ENCODE measurements at regions not wholly inside any gene's neighbourhood (a gene's known extent, or its start where the extent isn't known, plus 50 kb on each side); places are given as distances from the start of the nearest gene placed in this dataset.
"Not testable (repeated sequence)": the region's sequence is repeated elsewhere in the genome, so short reads cannot be mapped to it uniquely, and the experiment has no call there.

DNA sequence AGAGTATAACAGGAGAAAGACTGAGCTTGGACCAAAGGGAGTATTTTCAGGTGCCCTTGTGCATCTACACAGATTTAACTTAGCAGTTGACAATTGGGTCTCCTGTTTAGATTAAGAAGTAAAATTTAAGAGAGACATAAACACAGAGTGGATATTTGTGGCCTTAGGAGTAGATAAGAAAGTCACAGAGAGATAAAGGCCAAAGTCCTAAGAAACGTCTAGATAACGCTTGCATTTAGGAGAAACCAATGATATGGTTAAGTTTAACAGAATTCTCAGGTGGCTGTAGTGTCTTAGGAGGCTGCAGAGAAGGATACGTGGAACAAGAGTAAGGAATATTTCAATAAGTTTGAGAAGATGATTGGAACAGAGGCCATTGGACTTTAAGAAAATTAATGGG lies 155.0 kb upstream of the DAB2 start:
- DNase-seq = no peak

DNA sequence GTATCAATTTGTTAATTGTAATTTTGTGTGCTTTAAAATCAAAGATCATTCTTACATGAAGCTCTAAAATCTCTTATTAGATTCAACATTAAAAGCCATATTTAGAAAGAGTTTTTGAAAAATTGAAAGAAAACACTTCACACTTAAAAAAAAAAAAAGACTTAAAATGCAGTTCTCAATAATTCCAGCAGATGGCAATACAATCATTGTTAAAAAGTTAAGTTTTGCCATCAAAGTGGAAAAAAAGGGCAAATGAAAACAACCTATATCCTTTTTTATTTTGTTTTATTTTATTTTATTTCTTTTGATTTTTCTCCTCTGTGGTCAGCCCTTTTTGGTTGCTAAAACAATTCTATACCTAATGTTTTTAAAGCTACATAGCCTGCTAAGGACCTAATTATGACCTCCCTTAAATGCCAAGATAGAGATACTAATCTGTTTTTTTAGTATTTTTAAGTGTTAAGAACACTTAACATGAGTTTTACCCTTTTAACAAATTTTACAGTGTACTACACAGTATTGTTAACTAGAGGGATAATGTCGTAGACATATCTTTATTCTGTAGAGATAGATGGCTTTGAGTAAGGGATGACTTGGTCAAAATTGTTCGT lies 154.2 kb upstream of the DAB2 start:
- no peak for DNase-seq

DNA sequence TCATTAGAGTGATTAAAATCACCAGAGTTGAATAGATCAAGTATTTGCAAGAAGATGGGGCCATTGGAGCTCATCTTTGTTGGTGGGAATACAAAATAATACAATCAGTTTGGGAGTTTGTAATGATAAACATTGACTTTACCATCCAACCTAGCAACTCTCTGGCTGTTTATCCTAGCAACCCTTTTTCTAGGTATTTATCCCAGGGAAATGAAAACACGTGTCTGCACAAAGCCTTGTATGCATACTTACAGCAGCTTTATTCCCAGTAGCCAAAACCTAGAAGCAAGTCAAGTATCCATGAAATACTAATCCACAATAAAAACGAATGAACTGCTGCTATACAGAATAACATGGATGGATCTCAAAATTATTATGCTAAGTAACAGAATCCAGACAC lies 152.7 kb upstream of the DAB2 start:
- no peak for DNase-seq

DNA sequence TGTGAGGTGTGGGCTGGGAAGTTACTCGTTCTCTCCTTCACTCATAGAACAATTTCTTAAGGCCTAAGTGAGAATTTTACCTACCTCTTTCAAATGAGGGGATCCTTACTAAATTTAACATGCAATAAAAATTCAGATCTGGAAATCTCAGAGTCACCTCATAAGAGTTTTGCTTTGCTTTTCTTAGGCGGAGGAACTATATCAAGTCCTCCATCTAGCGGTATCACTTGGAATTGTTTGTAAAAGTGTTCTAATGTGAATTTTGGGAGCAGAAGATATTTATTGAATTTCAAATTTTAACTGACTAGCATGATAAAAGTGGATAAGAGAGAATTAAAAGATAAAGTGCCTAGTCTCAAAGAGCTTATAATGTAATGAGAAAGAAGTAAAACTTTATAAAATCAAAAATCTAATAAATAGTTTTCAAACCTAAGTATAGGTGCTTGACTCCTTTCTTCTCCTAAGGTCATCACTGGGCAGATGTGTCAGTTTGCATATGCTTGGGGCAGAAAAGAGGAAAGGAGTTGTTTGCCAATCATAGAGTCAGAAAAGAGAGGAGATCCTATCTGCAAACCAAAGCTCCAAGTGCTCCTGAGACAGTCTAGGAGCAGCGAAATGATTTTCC lies 145.7 kb upstream of the DAB2 start:
- no peak for DNase-seq

DNA sequence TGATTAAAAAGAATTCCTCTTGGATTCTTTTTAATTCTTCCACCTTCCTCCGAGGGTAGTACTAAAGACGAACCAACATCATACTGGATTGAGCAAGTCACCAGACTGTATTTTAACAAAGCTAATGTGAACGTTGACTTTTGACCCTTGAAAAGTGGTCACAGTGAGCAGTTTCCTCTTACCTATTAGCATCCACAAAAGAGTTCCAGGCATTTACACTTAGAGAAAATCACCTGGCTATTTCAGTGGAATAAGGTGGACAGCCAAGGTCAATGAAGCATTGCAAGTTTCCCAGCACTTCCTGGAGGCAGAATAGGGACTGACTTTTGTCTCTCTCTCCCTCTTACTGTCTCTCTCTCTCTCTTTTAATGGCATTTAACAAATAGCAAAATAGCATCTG lies 145.1 kb upstream of the DAB2 start:
- DNase-seq = no peak

DNA sequence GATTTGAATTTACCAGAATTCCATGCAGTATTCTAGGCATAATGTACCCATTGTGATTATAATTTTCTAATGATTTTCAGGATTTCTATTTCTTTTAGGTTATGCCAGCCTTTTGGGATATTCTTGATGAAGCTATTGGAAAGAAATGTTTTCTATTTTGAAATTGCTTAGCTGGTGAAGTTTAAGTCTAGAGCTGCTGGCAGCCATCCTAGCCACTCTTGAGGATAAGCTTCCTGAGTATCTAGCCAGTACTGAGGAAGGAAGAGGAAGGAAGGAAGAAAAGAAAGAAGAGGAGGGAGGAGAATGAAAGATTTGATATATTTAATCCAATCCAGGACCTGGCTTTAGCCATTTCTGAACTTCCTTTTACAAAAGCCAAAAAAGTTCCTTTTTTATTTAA lies 142.1 kb upstream of the DAB2 start:
- DNase-seq = no peak

DNA sequence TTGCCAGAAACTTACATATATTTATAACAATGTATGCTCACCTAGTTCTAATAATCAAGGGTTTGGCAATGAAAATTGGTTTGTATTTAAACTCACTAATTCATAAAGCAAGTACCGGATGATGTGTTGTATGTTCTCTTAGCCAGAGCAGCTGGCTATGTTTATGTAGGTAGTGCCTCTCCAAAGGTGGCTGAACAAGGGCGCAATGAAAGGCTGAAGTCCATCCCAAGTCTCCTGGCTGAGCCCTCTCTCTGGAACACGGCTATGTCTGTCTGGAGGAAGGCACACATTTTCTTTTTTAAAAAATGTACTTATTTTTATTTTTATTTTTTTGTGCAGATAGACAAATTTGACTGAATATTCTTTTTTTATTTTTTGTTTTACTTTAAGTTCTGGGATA lies 141.2 kb upstream of the DAB2 start:
- no peak for DNase-seq

DNA sequence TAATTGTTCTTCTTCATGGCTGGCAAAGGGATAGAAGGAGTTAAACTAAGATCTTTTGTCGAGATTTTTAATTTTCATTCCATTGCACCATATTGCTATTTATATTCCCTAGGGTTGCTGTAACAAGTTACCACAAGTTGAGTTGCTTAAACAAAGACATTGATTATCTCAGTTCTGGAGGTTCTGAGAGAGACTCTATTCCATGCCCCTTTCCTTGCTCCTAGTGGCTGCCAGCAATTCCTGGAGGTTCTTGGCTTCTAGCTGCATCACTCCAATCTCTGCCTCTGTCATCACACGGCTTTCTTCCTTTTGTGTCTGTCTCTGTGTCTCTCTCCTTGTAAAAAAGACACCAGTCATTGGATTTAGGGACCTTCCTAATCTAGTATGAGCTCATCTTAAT lies 136.6 kb upstream of the DAB2 start:
- no peak for DNase-seq

DNA sequence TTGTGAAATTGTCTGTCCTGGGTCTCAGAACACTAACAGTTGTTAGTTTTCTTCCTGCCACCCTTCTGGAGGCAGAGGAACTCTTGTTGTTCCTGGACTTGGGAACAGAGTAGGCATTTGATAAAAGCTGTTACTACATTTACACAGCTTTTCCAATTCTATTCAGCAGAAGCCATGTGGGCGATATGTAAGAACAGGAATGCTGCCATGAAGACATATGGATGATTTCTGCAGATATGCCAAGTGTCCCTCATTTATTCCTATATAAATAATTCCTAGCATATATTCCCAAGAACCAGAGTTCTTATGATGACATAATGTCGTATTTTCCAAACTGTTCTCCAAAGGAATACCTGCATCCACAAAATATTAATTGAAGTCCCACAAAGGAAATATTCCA lies 135.9 kb upstream of the DAB2 start:
- no peak for DNase-seq

DNA sequence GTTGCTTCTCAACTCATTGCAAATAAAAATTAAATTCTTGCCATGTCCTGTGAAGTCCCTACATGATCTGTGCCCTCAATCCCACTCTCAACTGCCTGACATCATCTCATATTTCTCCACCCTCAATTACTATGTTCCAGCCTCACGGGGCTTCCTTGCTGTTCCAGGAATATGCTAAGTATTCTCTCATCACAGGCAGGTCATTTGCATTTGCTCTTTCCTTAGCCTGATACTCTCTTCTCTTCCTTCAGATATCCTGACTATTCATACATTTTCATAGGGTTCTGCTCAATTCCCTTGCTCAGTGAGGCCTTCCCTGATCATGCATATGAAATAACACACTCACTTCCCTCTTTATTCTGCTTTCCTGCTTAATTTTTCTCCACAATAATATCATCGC lies 135.1 kb upstream of the DAB2 start:
- no peak for DNase-seq

DNA sequence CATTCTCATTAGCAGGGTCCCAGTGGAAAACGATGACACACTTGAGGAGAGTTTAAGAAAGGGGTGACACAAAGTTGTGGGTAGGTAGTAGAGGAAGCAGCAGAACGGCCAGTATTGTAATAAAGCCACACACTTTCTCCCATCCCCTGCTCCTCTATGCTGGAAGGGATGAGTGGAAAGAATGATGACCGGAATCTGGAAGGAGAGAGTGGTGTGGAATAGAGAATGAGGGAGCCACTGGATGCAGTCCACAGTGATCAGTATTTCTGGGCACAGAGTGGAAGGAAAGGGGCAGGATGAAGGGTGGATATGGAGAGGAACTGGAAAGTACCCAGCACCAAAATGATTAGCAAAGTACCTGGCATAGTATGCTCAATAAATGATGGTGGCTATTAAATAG lies 133.8 kb upstream of the DAB2 start:
- DNase-seq = no peak

DNA sequence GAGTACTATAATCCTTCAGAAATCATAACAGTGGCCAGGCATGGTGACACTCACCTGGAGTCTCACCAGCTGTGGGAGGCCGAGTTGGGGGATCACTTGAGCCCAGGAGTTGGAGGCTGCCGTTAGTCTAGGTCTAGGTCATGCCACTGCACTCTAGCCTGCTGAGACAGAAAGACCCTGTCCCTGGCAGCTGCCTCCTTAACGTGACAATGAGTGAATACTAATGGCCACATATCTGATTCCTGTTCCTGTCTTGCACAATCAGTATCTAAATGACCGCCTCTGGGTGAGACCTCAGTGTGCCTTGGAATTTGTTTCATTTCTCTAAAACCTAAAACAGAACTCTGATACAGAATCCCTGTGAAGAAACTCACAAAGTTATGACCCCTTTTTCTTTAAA lies 131.0 kb upstream of the DAB2 start:
- no peak for DNase-seq

DNA sequence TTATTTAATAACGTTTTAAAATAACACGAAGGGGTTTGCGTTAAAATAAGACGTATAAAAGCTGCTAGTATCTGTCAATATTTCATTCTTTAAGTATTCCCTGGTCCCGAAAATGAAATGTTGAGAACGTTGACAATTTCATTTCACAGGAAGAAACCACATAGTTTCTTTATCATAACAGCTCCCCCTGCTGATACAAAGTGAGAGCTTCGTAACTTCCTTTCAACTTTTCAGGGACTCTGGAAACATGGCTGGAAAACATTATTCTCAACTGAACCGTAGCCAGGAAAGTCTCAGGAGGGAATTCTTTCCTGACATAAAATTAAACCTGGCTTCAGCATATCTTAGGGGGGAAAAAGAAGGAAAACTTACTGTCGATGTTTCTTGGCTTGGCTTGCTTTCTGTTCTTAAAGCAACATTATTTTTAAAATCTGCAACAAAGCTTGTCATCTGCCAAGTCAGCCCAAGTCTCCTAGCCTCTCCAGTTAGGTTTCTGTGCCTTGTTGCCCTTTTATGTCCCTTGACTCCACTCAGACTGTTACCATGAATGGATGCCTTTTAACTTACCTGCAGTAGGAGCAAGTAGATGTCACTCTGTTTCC lies 122.9 kb upstream of the DAB2 start:
- peak in 1 of 2 donors; percentile 28 for DNase-seq

DNA sequence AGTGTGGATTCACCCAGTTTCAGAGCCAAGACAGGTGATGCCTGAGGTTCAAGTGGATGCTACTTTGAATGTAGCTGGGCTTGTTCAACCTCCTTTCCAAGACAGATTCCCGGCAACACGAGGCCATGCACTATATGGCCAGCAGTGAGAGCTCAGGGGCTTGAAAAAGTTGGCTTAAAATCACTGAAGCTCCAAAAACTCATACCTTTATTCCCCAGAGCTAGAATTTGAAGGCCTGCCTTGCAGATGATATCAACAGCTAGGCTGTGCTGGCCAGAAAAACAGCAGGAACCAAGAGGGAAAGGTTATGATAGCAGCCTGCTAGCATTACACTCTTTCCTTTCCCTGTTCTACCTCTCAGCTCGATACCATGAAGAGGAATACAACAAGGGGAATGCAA lies 120.2 kb upstream of the DAB2 start:
- no peak for DNase-seq

DNA sequence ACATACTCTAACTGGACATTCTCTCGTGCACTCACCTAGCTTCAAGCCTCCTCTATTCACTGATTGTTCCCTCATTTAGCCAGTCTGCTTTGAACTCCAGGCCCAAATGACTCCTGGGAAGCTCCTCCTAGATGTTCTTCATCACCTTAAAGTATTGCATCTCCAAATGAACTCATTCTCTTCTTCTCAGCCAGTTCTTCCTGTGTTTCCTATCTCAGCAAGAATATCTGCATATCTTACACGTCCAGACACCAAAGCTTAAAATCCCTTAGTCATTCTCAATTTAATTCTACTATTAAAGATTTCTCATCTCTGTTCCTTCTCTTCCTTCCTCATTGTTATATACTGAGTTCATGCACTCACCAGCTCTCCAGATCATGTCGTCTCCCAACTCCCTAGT lies 118.6 kb upstream of the DAB2 start:
- DNase-seq = no peak

DNA sequence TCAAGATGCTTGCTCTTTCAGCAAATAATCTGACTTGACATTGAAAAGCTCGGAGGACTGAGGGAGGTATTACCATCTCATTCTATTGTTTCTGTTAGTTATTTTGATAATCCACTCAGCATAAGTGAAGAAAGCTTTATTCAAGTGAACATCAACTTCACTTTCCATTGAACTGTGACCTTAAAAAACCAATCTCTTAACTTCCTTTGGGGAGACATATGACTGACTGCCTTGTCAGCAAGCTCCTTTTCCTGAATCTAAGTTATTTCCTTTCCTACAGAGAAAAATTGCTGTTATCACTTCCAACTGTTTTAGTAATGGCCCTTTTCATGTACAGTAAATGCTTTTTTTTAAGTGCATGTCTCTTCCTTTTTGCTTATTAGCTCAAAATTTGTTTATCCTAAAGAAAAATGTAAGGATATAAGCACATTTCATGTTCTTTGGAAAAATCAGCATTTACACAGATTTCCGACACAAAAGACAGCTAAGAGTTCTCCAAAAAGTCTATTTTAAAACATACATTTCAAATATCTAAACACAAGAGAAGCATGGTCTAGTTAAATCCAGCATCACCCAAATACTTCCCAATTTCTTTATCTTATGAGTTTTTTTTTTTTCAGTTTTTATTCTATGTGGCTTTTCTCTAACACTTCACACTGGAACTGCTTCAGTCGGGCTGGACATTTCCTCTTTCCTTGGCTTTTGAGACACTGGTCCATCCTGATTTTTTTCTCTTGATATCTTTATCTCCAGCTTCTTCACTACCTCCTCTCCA lies 117.9 kb upstream of the DAB2 start:
- no peak for DNase-seq

DNA sequence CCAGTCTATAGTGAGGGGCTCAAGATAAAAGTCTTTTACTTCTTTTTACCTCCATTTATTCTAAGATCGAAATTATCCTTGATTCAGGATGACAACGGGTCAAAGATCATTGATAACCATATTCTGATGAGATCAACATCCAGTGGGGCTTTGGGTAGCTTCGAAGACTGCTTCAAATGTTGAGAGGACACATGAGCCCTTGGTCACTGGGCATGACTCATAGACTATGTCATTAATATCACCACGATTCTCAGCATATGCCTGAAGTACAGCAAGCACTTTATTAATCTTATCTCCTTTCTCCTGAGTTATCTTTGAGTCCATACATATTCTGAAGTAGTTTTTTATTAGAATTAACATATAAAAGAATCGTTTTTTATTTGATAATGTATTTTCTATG lies 117.1 kb upstream of the DAB2 start:
- DNase-seq = no peak

DNA sequence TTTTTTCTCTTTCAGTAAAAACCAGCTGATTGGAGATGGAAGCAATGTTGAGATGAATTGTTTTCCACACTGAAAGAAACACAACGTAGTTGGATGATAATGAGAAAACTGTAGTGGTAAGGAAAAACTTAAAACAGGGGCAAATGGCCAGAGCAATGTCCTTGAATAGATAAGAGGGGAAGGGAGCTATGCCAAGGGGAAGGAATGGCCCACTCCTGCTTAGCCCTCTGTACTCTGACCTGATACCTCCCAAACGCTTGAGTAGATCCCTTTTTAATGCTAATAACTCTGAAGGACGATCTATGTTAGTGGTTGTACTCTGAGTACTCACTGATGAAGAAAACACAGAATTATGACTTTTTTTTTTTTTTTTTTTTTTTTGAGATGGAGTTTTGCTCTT lies 114.7 kb upstream of the DAB2 start:
- DNase-seq = no peak

DNA sequence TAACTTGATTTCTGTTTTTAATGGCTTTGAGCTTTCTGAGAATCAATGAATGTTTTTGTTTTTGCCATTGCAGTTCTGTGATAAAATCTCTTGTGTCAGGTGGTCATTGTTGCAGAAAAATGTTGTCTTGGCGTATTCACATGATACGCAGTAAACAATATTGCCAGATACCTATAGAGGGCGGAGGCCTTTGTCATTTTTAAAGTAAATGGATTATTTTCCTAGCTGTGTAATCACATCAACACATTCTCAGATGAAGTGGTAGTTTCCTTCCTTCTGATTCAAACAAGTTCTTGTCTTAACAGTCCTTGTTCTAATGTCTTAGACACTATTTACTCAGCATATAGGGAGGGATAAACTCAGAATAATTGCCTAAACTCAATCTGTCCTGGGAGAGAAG lies 109.9 kb upstream of the DAB2 start:
- DNase-seq = no peak

DNA sequence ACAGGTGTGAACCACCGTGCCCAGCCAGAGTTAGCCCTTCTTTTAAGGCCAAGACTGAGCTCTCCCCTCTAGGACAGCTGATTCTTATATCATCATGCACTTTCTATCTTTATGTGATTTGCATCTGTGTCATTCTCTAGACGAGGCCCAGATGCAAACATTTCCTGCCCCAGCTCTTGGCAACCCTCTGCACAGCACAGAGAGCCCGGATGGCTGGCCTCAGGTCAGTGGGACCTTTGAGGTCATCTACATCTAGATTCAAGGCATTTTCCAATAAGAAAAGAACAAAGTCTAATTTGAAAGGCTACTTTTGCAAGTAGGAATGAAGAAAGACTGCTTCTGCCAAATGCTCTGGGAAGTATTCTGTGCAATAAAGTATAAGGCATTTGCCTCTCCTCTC lies 109.0 kb upstream of the DAB2 start:
- no peak for DNase-seq

DNA sequence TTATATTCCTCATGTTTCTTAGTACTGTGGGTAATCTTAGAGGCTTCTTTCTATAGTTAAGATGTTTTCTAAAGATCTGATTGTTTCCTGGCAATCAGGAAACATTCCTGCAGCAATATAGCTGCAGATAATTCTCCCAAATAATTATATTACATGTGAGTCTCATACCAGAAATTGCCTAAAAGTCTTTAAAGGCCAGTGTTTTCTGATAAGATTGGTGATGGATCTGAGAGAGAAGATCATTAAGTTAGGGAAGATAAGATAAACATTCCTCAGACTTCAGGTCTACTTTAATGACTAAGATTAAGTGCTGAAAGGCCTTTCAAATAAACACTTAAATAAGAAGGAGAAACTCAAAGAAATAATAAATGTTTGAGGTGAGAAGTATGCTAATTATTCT lies 107.7 kb upstream of the DAB2 start:
- DNase-seq = no peak

DNA sequence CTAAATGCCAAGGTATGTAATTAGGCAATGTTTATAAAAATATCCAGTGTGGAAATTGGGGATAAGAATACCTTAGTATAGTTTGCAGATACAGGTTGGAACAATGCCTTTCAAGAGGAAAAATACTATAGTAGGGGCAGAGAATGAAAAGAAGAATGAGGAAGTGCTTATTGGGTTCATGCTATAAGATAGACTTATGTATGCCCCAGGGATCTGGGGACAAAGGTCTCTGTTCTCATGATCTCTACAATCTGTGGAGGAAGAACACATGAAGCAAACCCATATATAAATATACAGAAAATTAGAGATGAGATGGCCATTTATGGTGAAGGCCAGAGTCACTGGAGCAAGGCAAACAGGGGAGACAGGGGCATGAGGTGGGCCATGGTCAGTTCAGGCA lies 106.5 kb upstream of the DAB2 start:
- DNase-seq = no peak

DNA sequence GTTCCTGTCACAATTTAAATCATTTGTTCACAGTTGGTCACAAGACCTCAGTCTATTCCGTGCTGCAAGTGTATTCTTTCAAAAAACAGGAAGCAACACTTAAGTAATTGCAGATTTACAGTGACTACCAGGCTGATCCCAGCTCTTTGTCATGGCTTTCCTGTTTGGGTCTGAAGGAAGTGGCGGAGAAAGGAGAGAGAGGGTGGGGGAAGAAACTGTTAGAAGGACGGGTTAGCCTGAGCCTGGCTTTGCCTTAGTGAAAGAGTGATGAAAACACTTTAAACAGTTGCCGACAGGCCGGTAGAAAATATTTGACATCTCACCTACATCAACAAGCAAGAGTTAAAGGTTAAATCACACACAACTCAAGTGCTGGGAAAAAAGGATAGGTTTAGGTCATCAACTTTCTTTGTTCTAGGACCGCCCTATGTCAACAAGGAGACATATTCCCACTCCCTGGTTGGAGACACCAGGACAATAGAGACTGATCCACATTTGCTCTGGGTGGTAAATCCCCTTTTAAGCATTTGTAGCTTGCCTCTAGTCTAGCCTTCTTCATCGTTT lies 102.2 kb upstream of the DAB2 start:
- DNase-seq = no peak

DNA sequence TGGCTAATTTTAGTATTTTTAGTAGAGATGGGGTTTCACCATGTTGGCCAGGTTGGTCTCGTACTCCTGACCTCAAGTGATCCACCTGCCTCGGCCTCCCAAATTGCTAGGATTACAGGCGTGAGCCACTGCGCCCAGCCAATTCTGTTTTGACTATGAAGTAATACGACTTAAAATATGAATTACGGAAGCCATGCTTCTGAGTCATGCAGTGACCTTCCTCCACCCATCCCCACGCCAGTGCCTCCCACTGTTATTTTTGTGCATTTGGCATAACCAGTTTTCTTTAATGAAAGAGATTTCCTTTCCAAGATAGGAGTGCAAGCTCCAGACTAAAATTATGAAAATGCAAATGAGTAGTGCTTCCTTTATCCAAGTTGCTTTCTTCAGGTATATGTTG lies 101.0 kb upstream of the DAB2 start:
- not testable (repeated sequence) for DNase-seq
